HL-60 (cell line): ENCODE measurements at regions not wholly inside any gene's neighbourhood (a gene's known extent, or its start where the extent isn't known, plus 50 kb on each side); places are given as distances from the start of the nearest gene placed in this dataset.

Experiments
- DNase-seq, 2 experiments: peaks; one replicate each; pipeline ENCODE4 v3.0.0-alpha.2; 2010 to 2020; ENCODE audit warnings: low read depth in 1 of 2, low spot score in 1 of 2
- H3K27ac ChIP-seq: fragments of 250-450 bp; sonication (Bioruptor Pico); replicated peaks from 2 replicates; pipeline ENCODE4 v1.5.1; 2020; ENCODE audit warnings: mild to moderate bottlenecking, moderate library complexity
- H3K27me3 ChIP-seq: fragments of 250-450 bp; sonication (Bioruptor Pico); 2 replicates; pipeline ENCODE4 v1.5.1; 2021; ENCODE audit warnings: mild to moderate bottlenecking, moderate library complexity; ENCODE audit not compliant: insufficient read depth, poor library complexity, severe bottlenecking
- H3K4me3 ChIP-seq: replicated peaks from 2 replicates; pipeline ENCODE4 v1.5.1; 2011; ENCODE audit warnings: mild to moderate bottlenecking, control low read depth, low read length; ENCODE audit not compliant: insufficient read depth
- GABPA ChIP-seq: IDR thresholded peaks from 2 replicates; pipeline ENCODE4 v1.6.1; 2012; ENCODE audit warnings: low read depth
- POLR2AphosphoS5 ChIP-seq: IDR thresholded peaks from 2 replicates; pipeline ENCODE4 v1.6.1; 2012; ENCODE audit warnings: low read depth
- SPI1 ChIP-seq: IDR thresholded peaks from 2 replicates; pipeline ENCODE4 v1.6.1; 2012; ENCODE audit warnings: low read depth, mild to moderate bottlenecking, borderline replicate concordance
- TF ChIP-seq, protein P1 (sequence below): IDR thresholded peaks from 2 replicates; pipeline ENCODE4 v1.6.1; 2012; ENCODE audit warnings: low read depth; ENCODE audit not compliant: insufficient replicate concordance
- TF ChIP-seq, protein P2 (sequence below): IDR thresholded peaks from one replicate; pipeline ENCODE4 v1.5.1; 2011; ENCODE audit warnings: low read length, control low read depth, inconsistent platforms; ENCODE audit not compliant: insufficient read depth

DNA sequence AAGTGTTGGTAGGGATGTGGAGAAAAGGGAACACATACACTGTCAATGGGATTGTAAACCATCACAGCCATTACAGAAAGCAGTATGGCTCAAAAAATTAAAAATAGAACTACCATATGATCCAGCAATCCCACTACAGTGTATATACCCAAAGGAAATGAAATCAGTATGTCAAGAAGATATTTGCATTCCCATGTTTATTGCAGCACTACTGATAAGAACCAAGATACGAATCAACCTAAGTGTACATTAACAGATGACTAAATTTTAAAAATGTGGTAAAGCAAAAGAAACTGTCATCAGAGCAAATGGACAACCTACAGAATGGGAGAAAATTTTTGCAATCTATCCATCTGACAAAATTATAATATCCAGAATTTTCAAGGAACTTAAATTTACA is 290.4 kb downstream of the IPMK start:
- H3K27me3 ChIP-seq = no peaks in the 10 kb centered on the region
- TF ChIP-seq, protein P1, sequence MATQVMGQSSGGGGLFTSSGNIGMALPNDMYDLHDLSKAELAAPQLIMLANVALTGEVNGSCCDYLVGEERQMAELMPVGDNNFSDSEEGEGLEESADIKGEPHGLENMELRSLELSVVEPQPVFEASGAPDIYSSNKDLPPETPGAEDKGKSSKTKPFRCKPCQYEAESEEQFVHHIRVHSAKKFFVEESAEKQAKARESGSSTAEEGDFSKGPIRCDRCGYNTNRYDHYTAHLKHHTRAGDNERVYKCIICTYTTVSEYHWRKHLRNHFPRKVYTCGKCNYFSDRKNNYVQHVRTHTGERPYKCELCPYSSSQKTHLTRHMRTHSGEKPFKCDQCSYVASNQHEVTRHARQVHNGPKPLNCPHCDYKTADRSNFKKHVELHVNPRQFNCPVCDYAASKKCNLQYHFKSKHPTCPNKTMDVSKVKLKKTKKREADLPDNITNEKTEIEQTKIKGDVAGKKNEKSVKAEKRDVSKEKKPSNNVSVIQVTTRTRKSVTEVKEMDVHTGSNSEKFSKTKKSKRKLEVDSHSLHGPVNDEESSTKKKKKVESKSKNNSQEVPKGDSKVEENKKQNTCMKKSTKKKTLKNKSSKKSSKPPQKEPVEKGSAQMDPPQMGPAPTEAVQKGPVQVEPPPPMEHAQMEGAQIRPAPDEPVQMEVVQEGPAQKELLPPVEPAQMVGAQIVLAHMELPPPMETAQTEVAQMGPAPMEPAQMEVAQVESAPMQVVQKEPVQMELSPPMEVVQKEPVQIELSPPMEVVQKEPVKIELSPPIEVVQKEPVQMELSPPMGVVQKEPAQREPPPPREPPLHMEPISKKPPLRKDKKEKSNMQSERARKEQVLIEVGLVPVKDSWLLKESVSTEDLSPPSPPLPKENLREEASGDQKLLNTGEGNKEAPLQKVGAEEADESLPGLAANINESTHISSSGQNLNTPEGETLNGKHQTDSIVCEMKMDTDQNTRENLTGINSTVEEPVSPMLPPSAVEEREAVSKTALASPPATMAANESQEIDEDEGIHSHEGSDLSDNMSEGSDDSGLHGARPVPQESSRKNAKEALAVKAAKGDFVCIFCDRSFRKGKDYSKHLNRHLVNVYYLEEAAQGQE = no peak
- TF ChIP-seq, protein P2, sequence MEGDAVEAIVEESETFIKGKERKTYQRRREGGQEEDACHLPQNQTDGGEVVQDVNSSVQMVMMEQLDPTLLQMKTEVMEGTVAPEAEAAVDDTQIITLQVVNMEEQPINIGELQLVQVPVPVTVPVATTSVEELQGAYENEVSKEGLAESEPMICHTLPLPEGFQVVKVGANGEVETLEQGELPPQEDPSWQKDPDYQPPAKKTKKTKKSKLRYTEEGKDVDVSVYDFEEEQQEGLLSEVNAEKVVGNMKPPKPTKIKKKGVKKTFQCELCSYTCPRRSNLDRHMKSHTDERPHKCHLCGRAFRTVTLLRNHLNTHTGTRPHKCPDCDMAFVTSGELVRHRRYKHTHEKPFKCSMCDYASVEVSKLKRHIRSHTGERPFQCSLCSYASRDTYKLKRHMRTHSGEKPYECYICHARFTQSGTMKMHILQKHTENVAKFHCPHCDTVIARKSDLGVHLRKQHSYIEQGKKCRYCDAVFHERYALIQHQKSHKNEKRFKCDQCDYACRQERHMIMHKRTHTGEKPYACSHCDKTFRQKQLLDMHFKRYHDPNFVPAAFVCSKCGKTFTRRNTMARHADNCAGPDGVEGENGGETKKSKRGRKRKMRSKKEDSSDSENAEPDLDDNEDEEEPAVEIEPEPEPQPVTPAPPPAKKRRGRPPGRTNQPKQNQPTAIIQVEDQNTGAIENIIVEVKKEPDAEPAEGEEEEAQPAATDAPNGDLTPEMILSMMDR = no peak
- TF ChIP-seq POLR2AphosphoS5 (no peak), GABPA (no peak), SPI1 (no peak)
- H3K4me3 ChIP-seq = no peak overlapping the region
- no peak overlapping the region for H3K27ac ChIP-seq
- DNase-seq = no peak

DNA sequence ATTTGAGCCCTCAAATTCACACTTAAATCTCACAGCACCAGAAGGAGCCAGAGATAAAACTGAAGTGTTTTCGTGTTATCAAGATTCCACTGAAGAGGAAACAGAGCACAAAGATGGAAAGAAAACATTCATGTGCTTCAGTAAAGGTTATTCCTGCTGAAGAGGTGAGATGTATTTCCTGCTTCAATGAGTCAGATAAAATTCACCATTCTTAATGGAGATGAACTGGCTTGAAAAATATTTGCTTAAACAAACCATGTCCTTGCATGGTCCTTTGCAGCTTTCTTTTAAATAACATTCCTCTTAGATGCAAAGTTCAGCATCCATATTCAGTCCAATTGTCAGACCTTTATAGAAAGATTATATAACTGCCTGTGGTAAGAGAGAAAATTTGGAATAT is 294.2 kb downstream of the IPMK start:
- Histone ChIP-seq H3K4me3 (no peak overlapping the region), H3K27ac (no peak overlapping the region), H3K27me3 (no peaks in the 10 kb centered on the region)
- no peak for DNase-seq
- no peak for TF ChIP-seq SPI1
- TF ChIP-seq GABPA = no peak
- TF ChIP-seq POLR2AphosphoS5 = no peak
- TF ChIP-seq, protein P1 = no peak

DNA sequence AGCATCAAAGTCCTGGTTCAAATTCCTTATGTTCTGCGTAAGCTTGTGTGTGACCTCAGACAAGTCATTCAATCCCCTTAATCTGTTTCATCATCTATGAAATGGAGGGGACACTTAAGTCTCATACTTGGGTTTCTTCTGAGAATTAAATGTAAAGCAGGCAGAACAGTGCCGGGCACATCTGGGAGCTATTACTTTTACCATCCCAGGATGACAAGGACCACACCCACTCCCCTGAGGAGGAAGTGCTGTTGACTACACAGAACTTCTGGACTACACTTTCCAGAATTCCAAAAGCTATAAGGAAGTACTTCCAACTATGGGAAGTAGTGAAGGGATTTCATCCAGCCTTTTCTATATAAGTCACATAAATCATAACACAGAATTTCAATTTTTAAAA is 294.9 kb downstream of the IPMK start:
- no peaks in the 10 kb centered on the region for H3K27me3 ChIP-seq
- no peak overlapping the region for H3K4me3 ChIP-seq
- TF ChIP-seq SPI1 (no peak), POLR2AphosphoS5 (no peak), GABPA (no peak)
- TF ChIP-seq, protein P1 = no peak
- TF ChIP-seq, protein P2 = no peak
- DNase-seq = no peak
- no peak overlapping the region for H3K27ac ChIP-seq
